ENCODE measurements at regions not wholly inside any gene's neighbourhood (a gene's known extent, or its start where the extent isn't known, plus 50 kb on each side); places are given as distances from the start of the nearest gene placed in this dataset.

GRCh38 chr1:25006770-25007169 lies 76.7 kb upstream of the RUNX3 start:
- Histone ChIP-seq H3K23ac (ENCODE audit: low read length) (no peak overlapping the region), H2BK120ac (ENCODE audit: low read depth, low read length) (no peak overlapping the region), H3K27me3 (ENCODE audit: insufficient read depth, low read length, poor library complexity) (no peaks in the 10 kb centered on the region), H3K9ac (ENCODE audit: low read length) (no peak overlapping the region), H4K8ac (ENCODE audit: low read depth, low read length) (no peak overlapping the region), H3K4me1 (ENCODE audit: control insufficient read depth, low read depth, low read length) (no peaks in the 10 kb centered on the region), H2BK5ac (ENCODE audit: low read length) (no peak overlapping the region), H3K36me3 (ENCODE audit: control insufficient read depth, insufficient read depth, low read length) (no peaks in the 10 kb centered on the region), H3K4ac (ENCODE audit: low read depth, low read length) (no peak overlapping the region), H3K4me2 (ENCODE audit: low read length) (no peak overlapping the region), H4K5ac (ENCODE audit: low read length) (no peak overlapping the region), H3K18ac (ENCODE audit: low read length) (no peak overlapping the region), H3K79me1 (ENCODE audit: low read length) (no peaks in the 10 kb centered on the region), H2AK5ac (ENCODE audit: low read length) (no peak overlapping the region), H3K56ac (ENCODE audit: low read length) (no peak overlapping the region), H3K4me3 (ENCODE audit: low read length) (no peak overlapping the region), H3K79me2 (ENCODE audit: control insufficient read depth, insufficient read depth, low read length) (no peaks in the 10 kb centered on the region), H2BK15ac (replicated peaks; ENCODE audit: low read depth) (no peak overlapping the region), H3K27ac (ENCODE audit: low read depth, low read length) (no peak overlapping the region)
- no peak for DNase-seq
- no CpG with 5 or more reads among the region's 12 CpGs for WGBS (ENCODE audit: extremely low coverage, insufficient coverage, low lambda C conversion rate)

DNA sequence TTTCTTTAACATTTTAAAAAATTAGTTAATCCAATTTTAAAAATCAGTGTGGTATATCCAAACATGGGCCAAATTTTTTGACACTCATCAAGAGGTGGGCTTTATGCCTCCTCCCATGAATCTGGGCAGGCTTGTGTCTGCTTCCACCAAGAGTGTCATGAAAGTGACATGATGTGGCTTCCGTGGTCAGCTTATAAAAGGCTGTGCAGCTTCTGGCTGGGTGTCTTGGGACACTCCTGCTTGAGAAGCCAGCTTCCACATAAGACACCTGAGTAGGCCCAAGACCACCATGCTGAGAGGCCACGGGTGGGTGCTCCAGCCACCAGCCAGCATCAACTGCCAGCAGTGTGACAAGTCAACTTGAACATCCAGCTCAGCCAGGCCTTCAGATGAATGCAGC lies 74.3 kb upstream of the RUNX3 start:
- no peak overlapping the region for H3K4ac ChIP-seq (ENCODE audit: low read depth, low read length)
- H4K8ac ChIP-seq (ENCODE audit: low read depth, low read length) = no peak overlapping the region
- H3K4me2 ChIP-seq (ENCODE audit: low read length) = no peak overlapping the region
- no peak overlapping the region for H3K23ac ChIP-seq (ENCODE audit: low read length)
- H2BK120ac ChIP-seq (ENCODE audit: low read depth, low read length) = no peak overlapping the region
- H3K18ac ChIP-seq (ENCODE audit: low read length) = no peak overlapping the region
- no CpG with 5 or more reads among the region's 2 CpGs for WGBS (ENCODE audit: extremely low coverage, insufficient coverage, low lambda C conversion rate)
- no peak overlapping the region for H3K27ac ChIP-seq (ENCODE audit: low read depth, low read length)
- no peaks in the 10 kb centered on the region for H3K36me3 ChIP-seq (ENCODE audit: control insufficient read depth, insufficient read depth, low read length)
- H3K9ac ChIP-seq (ENCODE audit: low read length) = no peak overlapping the region
- no peak overlapping the region for H2BK15ac ChIP-seq (replicated peaks; ENCODE audit: low read depth)
- H3K79me1 ChIP-seq (ENCODE audit: low read length) = no peaks in the 10 kb centered on the region
- H3K56ac ChIP-seq (ENCODE audit: low read length) = no peak overlapping the region
- H3K4me1 ChIP-seq (ENCODE audit: control insufficient read depth, low read depth, low read length) = no peaks in the 10 kb centered on the region
- H2AK5ac ChIP-seq (ENCODE audit: low read length) = no peak overlapping the region
- H4K5ac ChIP-seq (ENCODE audit: low read length) = no peak overlapping the region
- no peaks in the 10 kb centered on the region for H3K79me2 ChIP-seq (ENCODE audit: control insufficient read depth, insufficient read depth, low read length)
- H3K4me3 ChIP-seq (ENCODE audit: low read length) = no peak overlapping the region
- H2BK5ac ChIP-seq (ENCODE audit: low read length) = no peak overlapping the region
- DNase-seq = no peak
- H3K27me3 ChIP-seq (ENCODE audit: insufficient read depth, low read length, poor library complexity) = no peaks in the 10 kb centered on the region

DNA sequence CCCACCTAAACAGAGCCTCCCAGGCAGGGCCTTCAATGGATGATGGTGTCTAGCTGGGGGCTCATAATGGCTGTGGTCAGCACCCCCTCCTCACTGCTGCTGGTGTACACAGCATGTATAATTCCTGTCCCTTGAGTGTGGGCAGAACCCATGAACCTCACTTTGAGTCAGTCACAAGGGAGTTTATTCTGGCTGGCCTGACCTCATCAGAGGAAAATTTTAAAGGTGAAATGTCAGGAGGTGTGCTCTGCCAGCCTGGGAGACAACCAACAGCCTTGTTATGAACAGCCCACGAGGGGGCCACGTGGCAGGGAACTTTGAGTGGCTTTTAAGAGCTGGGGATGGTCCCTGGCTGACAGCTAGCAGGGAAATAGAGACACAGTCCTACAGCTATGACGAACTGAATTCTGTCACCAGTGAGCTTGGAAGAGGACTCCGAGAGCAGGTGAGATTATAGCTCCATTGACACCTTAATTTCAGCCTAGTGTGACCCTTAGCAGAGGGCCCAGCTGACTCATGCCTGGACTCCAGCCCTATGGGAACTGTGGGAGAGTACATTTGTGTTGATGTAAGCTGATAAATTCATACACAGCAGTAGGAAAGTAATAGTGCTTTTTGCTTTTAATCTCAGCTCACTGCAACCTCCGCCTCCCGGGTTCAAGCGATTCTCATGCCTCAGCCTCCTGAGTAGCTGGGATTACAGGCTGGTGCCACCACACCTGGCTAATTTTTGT lies 73.5 kb upstream of the RUNX3 start:
- H3K27ac ChIP-seq (ENCODE audit: low read depth, low read length) = no peak overlapping the region
- no CpG with 5 or more reads among the region's 7 CpGs for WGBS (ENCODE audit: extremely low coverage, insufficient coverage, low lambda C conversion rate)

DNA sequence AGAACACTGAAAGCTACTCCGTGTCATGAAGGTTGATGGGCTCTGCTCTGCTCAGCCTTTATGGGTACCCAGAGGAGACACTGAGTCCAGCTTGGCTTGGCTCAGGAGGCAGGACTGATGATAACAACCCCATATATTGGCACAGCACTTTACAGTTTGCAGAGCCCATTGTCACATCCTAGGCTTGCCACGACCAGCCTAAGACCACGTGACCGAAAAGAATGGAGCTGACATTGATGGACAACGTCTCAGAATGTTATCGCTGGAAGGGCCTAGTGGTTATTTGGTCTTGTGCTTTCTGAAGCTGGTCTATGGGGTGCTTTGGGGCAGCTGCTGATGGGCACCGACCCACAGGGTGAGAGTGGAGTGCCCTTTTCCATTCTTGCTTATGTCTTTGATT lies 72.9 kb upstream of the RUNX3 start:
- no peak for DNase-seq
- H3K79me1 ChIP-seq (ENCODE audit: low read length) = no peaks in the 10 kb centered on the region
- H3K36me3 ChIP-seq (ENCODE audit: control insufficient read depth, insufficient read depth, low read length) = no peaks in the 10 kb centered on the region
- no peak overlapping the region for H3K56ac ChIP-seq (ENCODE audit: low read length)
- no peak overlapping the region for H4K8ac ChIP-seq (ENCODE audit: low read depth, low read length)
- H3K23ac ChIP-seq (ENCODE audit: low read length) = no peak overlapping the region
- no peak overlapping the region for H3K27ac ChIP-seq (ENCODE audit: low read depth, low read length)
- no peak overlapping the region for H4K5ac ChIP-seq (ENCODE audit: low read length)
- H3K27me3 ChIP-seq (ENCODE audit: insufficient read depth, low read length, poor library complexity) = no peaks in the 10 kb centered on the region
- H3K4ac ChIP-seq (ENCODE audit: low read depth, low read length) = no peak overlapping the region
- no peaks in the 10 kb centered on the region for H3K79me2 ChIP-seq (ENCODE audit: control insufficient read depth, insufficient read depth, low read length)
- no peak overlapping the region for H2BK5ac ChIP-seq (ENCODE audit: low read length)
- H2AK5ac ChIP-seq (ENCODE audit: low read length) = no peak overlapping the region
- no peaks in the 10 kb centered on the region for H3K4me1 ChIP-seq (ENCODE audit: control insufficient read depth, low read depth, low read length)
- H2BK120ac ChIP-seq (ENCODE audit: low read depth, low read length) = no peak overlapping the region
- H3K4me3 ChIP-seq (ENCODE audit: low read length) = no peak overlapping the region
- H3K9ac ChIP-seq (ENCODE audit: low read length) = no peak overlapping the region
- WGBS (ENCODE audit: extremely low coverage, insufficient coverage, low lambda C conversion rate) = no CpG with 5 or more reads among the region's 7 CpGs
- H2BK15ac ChIP-seq (replicated peaks; ENCODE audit: low read depth) = no peak overlapping the region
- H3K18ac ChIP-seq (ENCODE audit: low read length) = no peak overlapping the region
- H3K4me2 ChIP-seq (ENCODE audit: low read length) = no peak overlapping the region

More for the DNA sequence above, 73.5 kb upstream of the RUNX3 start:
- Histone ChIP-seq H3K56ac (ENCODE audit: low read length) (no peak overlapping the region), H2AK5ac (ENCODE audit: low read length) (no peak overlapping the region), H3K23ac (ENCODE audit: low read length) (no peak overlapping the region), H3K4me2 (ENCODE audit: low read length) (no peak overlapping the region), H3K4me1 (ENCODE audit: control insufficient read depth, low read depth, low read length) (no peaks in the 10 kb centered on the region), H2BK15ac (replicated peaks; ENCODE audit: low read depth) (no peak overlapping the region), H2BK5ac (ENCODE audit: low read length) (no peak overlapping the region), H4K5ac (ENCODE audit: low read length) (no peak overlapping the region), H3K18ac (ENCODE audit: low read length) (no peak overlapping the region), H3K79me1 (ENCODE audit: low read length) (no peaks in the 10 kb centered on the region), H3K4me3 (ENCODE audit: low read length) (no peak overlapping the region), H3K4ac (ENCODE audit: low read depth, low read length) (no peak overlapping the region), H3K9ac (ENCODE audit: low read length) (no peak overlapping the region), H4K8ac (ENCODE audit: low read depth, low read length) (no peak overlapping the region), H3K79me2 (ENCODE audit: control insufficient read depth, insufficient read depth, low read length) (no peaks in the 10 kb centered on the region), H3K36me3 (ENCODE audit: control insufficient read depth, insufficient read depth, low read length) (no peaks in the 10 kb centered on the region), H2BK120ac (ENCODE audit: low read depth, low read length) (no peak overlapping the region), H3K27me3 (ENCODE audit: insufficient read depth, low read length, poor library complexity) (no peaks in the 10 kb centered on the region)
- DNase-seq = no peak

DNA sequence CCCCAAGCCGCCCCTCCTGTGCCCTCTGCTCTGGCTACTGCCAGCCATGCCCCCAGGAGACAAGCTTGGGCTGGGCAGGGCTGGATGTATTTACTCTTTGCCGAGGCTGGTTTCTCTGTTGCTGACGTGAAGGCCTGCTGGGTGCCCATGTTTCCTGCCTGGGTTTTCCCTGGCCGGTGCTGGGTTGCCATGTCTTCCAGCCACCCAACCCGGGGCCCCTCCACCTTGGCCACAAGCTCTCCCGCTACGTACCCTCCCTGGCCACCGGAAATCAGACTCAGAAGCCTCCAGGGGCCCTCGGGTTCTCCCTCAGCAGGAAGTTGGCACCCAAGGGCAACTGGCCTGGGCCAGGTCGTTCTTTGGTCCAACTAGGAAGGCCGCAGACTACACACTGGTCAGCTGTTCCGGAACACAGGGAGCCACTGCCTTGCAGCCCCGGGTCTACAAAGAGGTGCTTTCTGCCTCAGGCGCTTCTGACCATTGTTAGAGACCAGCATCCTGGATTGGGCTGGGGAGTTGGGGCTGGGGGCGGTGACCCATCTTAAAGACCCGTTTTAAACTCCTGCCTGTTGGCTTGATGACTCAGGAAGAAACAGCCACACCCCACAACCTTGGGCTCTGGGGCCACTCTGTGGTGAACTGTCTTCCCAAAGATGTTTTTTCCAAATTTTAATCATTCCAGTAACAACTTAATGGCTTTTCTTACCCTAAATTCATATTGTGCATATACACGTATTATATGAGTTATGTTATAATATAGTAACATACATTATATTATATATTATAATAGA lies 71.2 kb upstream of the RUNX3 start:
- H2BK5ac ChIP-seq (ENCODE audit: low read length) = no peak overlapping the region
- H2BK120ac ChIP-seq (ENCODE audit: low read depth, low read length) = no peak overlapping the region
- no peaks in the 10 kb centered on the region for H3K4me1 ChIP-seq (ENCODE audit: control insufficient read depth, low read depth, low read length)
- H4K8ac ChIP-seq (ENCODE audit: low read depth, low read length) = no peak overlapping the region
- WGBS (ENCODE audit: extremely low coverage, insufficient coverage, low lambda C conversion rate) = no CpG with 5 or more reads among the region's 17 CpGs
- H3K56ac ChIP-seq (ENCODE audit: low read length) = no peak overlapping the region
- no peaks in the 10 kb centered on the region for H3K79me2 ChIP-seq (ENCODE audit: control insufficient read depth, insufficient read depth, low read length)
- H3K27me3 ChIP-seq (ENCODE audit: insufficient read depth, low read length, poor library complexity) = no peaks in the 10 kb centered on the region
- H3K36me3 ChIP-seq (ENCODE audit: control insufficient read depth, insufficient read depth, low read length) = no peaks in the 10 kb centered on the region
- no peak overlapping the region for H3K4me2 ChIP-seq (ENCODE audit: low read length)
- H3K27ac ChIP-seq (ENCODE audit: low read depth, low read length) = no peak overlapping the region
- no peak overlapping the region for H3K23ac ChIP-seq (ENCODE audit: low read length)
- no peak overlapping the region for H3K9ac ChIP-seq (ENCODE audit: low read length)
- no peak overlapping the region for H3K4me3 ChIP-seq (ENCODE audit: low read length)
- H2AK5ac ChIP-seq (ENCODE audit: low read length) = no peak overlapping the region
- H3K79me1 ChIP-seq (ENCODE audit: low read length) = no peaks in the 10 kb centered on the region
- H3K18ac ChIP-seq (ENCODE audit: low read length) = no peak overlapping the region
- DNase-seq = no peak
- H3K4ac ChIP-seq (ENCODE audit: low read depth, low read length) = no peak overlapping the region
- H2BK15ac ChIP-seq (replicated peaks; ENCODE audit: low read depth) = no peak overlapping the region
- H4K5ac ChIP-seq (ENCODE audit: low read length) = no peak overlapping the region
